HG02870 (cell line): ENCODE measurements at regions not wholly inside any gene's neighbourhood (a gene's known extent, or its start where the extent isn't known, plus 50 kb on each side); places are given as distances from the start of the nearest gene placed in this dataset.
"Not testable (repeated sequence)": the region's sequence is repeated elsewhere in the genome, so short reads cannot be mapped to it uniquely, and the experiment has no call there.

Experiments
- ATAC-seq: cut with Tn5 transposase; IDR thresholded peaks from one replicate; pipeline ENCODE4 v1.9.1; 2021; ENCODE audit warnings: mild to moderate bottlenecking, moderate library complexity; ENCODE audit not compliant: unreplicated experiment

GRCh38 chr2:150271952-150272802, 215.3 kb downstream of the RND3 start:
- ATAC-seq: no peak

- no peak for ATAC-seq
Observed at GRCh38 chr2:150267651-150268415, 219.6 kb downstream of the RND3 start.

GRCh38 chr2:150266931-150267330, 220.5 kb downstream of the RND3 start:
- no peak for ATAC-seq

- ATAC-seq: no peak
Observed at GRCh38 chr2:150264442-150264841, 223.0 kb downstream of the RND3 start.

- no peak for ATAC-seq
Observed at GRCh38 chr2:150261691-150262090, 225.8 kb downstream of the RND3 start.

- ATAC-seq: no peak
Observed at GRCh38 chr2:150260636-150261035, 226.8 kb downstream of the RND3 start.

- no peak for ATAC-seq
Observed at GRCh38 chr2:150259746-150260145, 227.7 kb downstream of the RND3 start.

GRCh38 chr2:150258781-150259307, 228.6 kb downstream of the RND3 start:
- no peak for ATAC-seq

- no peak for ATAC-seq
Observed at GRCh38 chr2:150256736-150257135, 230.7 kb downstream of the RND3 start.

- no peak for ATAC-seq
Observed at GRCh38 chr2:150255528-150255927, 231.9 kb downstream of the RND3 start.

GRCh38 chr2:150249735-150250134, 237.7 kb downstream of the RND3 start:
- not testable (repeated sequence) for ATAC-seq

- ATAC-seq: no peak
Observed at GRCh38 chr2:150247481-150247880, 240.0 kb downstream of the RND3 start.

- ATAC-seq: no peak
Observed at GRCh38 chr2:150234787-150235446, 252.6 kb downstream of the RND3 start.

- no peak for ATAC-seq
Observed at GRCh38 chr2:150232871-150233270, 254.6 kb downstream of the RND3 start.

GRCh38 chr2:150232321-150232720, 255.1 kb downstream of the RND3 start:
- no peak for ATAC-seq

GRCh38 chr2:150230616-150231015, 256.9 kb downstream of the RND3 start:
- ATAC-seq: no peak

- ATAC-seq: no peak
Observed at GRCh38 chr2:150230004-150230403, 257.5 kb downstream of the RND3 start.

- no peak for ATAC-seq
Observed at GRCh38 chr2:150228936-150229335, 258.5 kb downstream of the RND3 start.

GRCh38 chr2:150225030-150225429, 262.4 kb downstream of the RND3 start:
- no peak for ATAC-seq

GRCh38 chr2:150224321-150224720, 263.1 kb downstream of the RND3 start:
- no peak for ATAC-seq

- no peak for ATAC-seq
Observed at GRCh38 chr2:150222942-150223341, 264.5 kb downstream of the RND3 start.
